ENCODE measurements at regions not wholly inside any gene's neighbourhood (a gene's known extent, or its start where the extent isn't known, plus 50 kb on each side); places are given as distances from the start of the nearest gene placed in this dataset.

DNA sequence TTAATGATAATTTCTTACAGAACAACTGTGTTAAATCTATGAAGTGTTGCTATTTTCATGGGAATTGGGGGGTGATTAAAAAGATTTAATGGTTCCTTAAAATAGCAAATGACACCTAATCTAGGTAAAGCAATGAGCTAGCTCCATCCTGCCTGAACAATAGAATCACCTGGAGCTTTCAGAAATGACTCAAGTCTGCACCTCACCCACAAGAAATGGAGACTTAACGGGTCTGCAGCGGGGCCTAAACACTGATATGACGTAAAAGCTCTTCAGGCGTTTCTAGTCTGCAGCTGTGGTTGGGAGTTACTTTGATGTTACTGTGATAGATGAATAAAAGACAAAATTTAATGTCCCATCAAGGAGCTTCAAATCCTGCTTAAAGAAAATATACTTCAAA, 328.2 kb downstream of the RND3 start:
- no peak for TF ChIP-seq EZH2phosphoT487 (IDR thresholded peaks at IDR 0.05; ENCODE audit: borderline replicate concordance)
- TF ChIP-seq, protein P1, sequence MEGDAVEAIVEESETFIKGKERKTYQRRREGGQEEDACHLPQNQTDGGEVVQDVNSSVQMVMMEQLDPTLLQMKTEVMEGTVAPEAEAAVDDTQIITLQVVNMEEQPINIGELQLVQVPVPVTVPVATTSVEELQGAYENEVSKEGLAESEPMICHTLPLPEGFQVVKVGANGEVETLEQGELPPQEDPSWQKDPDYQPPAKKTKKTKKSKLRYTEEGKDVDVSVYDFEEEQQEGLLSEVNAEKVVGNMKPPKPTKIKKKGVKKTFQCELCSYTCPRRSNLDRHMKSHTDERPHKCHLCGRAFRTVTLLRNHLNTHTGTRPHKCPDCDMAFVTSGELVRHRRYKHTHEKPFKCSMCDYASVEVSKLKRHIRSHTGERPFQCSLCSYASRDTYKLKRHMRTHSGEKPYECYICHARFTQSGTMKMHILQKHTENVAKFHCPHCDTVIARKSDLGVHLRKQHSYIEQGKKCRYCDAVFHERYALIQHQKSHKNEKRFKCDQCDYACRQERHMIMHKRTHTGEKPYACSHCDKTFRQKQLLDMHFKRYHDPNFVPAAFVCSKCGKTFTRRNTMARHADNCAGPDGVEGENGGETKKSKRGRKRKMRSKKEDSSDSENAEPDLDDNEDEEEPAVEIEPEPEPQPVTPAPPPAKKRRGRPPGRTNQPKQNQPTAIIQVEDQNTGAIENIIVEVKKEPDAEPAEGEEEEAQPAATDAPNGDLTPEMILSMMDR (conservative IDR thresholded peaks at IDR 0.05; ENCODE audit: low read length) = no peak

Measured in Loucy (cell line).